OCI-LY1 (cell line): ENCODE measurements at regions not wholly inside any gene's neighbourhood (a gene's known extent, or its start where the extent isn't known, plus 50 kb on each side); places are given as distances from the start of the nearest gene placed in this dataset.

Source experiments
- EZH2 ChIP-seq: fragments of 200-600 bp; sonication (generic), shearing (Covaris generic); IDR thresholded peaks from 2 replicates; pipeline ENCODE4 v1.8.0; 2017; ENCODE audit warnings: borderline replicate concordance, mixed run types, mild to moderate bottlenecking, antibody characterized with exemption, low read length, moderate library complexity, mixed read lengths
- TF ChIP-seq, protein P1 (sequence below): fragments of 200-600 bp; sonication (generic), shearing (Covaris generic); IDR thresholded peaks from 2 replicates; pipeline ENCODE4 v1.5.1; 2017; ENCODE audit warnings: mild to moderate bottlenecking, antibody characterized with exemption, low read length, moderate library complexity, mixed read lengths

DNA sequence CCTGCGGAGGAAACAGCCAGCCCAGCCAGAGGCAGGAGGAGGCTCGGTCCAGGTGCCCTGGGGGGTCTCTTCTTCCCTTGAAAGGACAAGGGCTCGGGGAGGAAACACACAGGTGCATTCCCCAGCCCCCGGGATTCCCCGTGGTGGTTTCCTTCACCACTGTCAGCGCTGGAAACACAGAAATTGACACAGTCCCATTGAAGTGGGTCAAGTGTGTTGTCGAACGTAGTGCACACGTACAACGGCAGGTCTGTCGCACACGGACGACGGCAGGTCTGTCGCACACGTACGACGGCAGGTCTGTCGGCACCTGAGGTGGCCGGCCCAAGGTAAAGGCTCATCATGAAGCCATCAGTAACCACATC, 80.9 kb downstream of the DLL1 start:
- TF ChIP-seq, protein P1, sequence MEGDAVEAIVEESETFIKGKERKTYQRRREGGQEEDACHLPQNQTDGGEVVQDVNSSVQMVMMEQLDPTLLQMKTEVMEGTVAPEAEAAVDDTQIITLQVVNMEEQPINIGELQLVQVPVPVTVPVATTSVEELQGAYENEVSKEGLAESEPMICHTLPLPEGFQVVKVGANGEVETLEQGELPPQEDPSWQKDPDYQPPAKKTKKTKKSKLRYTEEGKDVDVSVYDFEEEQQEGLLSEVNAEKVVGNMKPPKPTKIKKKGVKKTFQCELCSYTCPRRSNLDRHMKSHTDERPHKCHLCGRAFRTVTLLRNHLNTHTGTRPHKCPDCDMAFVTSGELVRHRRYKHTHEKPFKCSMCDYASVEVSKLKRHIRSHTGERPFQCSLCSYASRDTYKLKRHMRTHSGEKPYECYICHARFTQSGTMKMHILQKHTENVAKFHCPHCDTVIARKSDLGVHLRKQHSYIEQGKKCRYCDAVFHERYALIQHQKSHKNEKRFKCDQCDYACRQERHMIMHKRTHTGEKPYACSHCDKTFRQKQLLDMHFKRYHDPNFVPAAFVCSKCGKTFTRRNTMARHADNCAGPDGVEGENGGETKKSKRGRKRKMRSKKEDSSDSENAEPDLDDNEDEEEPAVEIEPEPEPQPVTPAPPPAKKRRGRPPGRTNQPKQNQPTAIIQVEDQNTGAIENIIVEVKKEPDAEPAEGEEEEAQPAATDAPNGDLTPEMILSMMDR: no peak
- no peak for TF ChIP-seq EZH2
